ENCODE measurements at regions not wholly inside any gene's neighbourhood (a gene's known extent, or its start where the extent isn't known, plus 50 kb on each side); places are given as distances from the start of the nearest gene placed in this dataset.
"Not testable (repeated sequence)": the region's sequence is repeated elsewhere in the genome, so short reads cannot be mapped to it uniquely, and the experiment has no call there.

DNA sequence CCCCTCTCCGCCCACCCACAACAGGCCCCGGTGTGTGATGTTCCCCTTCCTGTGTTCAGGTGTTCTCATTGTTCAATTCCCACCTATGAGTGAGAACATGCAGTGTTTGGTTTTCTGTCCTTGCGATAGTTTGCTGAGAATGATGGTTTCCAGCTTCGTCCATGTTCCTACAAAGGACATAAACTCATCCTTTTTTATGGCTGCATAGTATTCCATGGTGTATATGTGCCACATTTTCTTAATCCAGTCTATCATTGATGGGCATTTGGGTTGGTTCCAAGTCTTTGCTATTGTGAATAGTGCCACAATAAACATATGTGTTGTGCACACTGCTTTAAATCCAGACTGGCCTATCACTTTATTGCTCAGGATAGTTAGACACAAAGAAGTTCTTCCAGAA, 309.1 kb downstream of the MTX2 start:
- DNase-seq: not testable (repeated sequence)

DNA sequence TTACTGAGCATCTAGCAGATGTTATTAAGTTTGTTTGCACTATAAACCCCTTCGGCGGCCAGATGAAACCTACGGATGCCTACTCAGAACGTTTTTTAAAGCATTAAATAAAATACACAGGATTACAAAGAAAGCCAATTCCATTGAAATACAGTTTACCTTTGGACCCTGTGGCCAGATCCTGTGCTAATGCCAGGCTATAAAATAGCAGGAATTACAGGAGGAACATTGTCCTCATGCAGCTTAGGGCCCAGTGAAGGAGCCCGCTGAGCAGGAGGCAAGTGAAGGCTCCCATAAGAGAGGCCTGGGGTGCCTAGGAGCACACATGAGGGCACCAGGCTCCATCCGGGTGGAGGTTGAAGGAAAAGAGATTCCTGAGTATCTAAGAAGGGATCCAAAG, 310.4 kb downstream of the MTX2 start:
- DNase-seq: no peak

DNA sequence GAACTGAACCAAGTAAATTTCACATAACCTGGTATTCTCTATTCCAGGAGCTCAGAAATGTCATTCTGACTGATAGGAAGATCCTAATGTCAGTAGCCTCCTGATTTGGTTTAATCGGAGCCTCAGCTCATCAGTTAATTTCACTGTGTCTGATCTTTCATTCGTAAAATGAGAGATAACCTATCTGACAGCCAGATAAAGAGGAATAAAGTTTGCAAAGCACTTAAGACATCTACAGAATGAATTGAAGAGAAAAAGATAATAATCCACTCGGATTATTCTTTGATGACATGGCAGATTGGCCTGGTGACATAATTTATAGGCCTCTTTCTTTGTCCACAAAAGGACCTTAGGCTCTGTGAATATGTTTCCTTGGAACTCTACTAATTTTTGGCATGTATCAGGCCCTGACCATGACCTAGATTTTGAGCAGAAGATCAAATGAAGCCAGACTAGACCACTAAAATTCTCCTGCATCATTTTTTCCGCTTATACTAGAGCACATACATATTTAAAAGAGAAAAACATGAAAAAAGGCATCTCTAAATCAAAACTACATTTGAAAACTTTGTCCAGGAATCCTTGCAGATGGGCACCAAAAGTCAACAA, 312.4 kb downstream of the MTX2 start:
- DNase-seq: no peak

DNA sequence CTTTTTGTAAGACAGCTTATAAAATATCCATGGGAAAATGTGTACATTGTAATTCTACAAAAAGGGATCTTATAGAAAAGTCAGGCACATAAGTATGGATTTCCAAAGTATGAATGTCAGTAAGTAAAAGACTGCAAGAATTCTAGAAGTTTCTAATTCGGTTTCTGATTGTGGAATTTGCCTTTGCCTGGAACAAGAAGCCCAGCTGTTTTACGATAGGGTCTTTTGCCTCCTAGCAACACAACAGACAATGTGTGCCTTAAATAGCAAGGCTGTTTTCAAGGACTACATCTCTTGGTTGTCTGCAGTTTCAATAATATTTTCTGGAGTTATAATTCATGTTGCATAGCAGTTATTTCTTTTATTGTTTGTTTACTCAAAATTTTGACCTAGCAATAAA, 312.9 kb downstream of the MTX2 start:
- no peak for DNase-seq

DNA sequence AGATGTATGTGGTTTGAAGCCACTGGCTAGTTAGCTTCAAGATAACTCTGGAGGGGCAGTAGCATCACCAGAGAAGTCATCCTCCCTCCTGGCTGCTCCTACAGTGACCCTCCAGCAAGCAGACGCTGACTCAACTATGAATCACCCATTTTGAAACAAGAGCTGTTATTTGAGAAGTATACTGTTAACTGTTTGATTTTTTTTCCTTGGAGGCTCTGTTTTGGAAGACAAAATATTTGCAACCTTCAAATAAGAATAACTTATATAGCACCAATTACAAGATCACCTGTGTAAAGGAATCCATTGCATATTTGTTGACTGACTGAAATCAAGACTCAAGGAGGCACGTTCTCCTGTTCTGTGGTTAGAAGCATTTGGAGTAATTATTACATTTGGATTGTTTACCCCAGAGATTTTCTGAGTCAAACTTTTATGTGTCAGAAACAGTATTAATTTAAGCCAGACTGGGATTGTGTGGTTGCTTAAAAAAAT, 313.8 kb downstream of the MTX2 start:
- no peak for DNase-seq

DNA sequence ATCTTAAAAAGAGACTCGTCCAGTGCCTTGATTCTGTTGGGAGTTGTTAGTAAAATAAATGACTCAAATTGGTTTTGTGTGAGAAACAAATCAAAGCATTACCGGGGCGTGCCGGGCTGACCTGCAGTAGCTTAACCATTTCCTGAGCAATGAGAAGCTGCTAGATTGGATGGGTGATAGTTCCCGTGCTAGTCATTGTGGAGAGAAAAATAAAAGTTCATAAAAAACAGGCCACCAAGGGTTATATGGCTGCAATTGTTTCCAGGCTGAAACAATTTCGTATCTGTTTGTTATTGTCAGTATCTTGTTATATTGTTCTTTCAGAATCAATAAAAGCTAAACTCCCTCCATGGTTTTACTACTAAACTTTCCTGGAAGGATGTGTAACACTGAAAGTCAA, 314.4 kb downstream of the MTX2 start:
- no peak for DNase-seq

DNA sequence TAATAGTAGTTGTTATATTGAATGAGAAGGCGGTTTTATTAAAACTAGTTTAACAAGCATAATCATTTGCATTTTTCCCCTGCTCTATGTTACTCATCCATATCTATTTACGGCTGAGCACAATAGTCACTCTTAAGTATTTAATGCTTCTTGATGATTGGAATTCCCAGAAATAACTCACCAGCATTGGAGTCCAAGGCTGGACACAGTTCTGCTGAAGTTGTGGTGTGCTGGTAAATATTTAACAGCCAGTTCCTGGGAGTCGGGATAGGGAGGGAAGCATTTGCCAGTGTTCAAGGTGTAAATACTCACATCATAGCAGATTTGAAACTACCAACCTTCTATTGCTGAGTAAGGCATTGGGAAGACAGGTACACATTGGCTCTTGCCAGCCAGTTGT, 315.1 kb downstream of the MTX2 start:
- no peak for DNase-seq

DNA sequence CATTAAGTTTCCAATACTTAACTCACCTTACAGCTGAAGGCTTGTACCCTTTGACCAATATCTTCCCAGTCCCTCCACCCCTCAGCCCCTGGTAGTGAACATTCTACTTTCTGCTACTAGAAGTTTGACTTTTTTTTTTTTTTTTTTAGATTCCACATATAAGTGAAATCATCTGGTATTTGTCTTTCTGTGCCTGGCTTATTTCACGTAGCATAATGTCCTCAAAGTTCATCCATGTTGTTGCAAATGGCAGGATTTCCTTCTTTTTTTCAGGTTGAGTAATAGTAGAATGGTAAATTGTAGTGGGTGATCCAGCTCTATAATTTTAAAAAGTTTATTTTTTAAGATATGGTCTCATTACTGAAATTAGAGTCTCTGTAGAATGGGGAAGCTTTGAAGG, 316.0 kb downstream of the MTX2 start:
- no peak for DNase-seq

DNA sequence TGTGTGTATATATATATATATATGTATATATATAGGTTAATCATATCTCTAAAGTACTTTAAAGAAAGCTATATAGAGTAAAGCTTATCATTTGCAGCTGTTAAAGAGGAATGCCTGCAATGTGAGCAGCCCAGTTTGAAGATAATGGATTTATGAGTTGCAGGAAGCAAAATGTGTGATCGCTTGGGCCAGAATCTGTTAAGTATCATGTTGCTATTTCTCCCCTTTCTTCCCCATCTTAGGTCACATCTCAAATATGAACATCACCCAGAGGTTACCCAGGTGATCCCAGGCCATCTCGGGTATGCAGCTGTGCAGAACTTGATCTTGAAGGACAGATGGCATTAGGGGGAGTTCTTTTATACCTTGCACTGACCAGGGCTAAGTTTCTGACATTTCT, 316.5 kb downstream of the MTX2 start:
- no peak for DNase-seq

DNA sequence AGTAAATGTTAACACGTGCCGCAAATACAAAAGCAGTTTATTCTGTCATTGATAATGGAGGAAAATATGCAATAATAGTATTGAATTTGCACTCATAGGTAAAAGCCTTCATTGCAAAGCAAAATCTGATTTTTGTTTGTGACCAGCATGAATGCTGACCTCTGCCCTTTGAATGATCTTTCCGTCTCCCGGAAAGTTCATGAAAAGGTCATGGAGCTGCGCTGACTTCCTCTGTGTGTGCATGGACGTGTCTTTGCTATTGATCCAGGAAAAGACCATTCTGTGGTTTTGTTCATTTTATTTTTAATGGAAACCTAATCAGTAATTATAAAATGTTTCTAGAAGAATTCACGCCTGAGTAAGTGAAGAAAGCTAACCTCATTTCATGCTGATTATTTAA, 320.0 kb downstream of the MTX2 start:
- DNase-seq: no peak

DNA sequence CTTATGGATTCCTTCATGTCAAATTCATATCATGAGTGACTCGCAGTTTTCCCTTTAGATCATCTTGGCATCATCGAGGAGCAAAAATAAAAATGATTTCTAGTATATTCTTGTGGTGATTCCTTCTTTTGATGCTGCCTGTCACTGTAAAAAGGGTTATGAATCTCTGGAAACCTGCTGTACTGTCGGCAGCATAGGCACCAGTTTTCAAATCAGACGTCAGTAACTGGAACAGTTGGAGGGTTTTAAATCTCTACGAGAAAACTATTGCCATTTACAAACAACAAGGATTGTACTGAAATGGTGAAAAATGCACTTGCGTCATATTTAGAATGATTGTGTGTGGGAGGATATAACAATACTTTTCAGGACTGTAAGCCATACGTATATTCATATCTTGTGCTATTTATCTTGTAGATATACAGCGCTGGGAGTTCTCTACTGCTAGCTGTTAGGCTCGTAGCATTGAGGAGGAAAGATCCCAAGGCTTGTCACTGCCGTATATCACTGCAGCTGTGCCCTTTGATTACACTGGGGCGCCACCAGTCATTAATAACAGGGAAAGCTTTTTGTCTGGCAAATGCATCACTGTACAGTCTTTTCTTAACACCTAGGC, 320.7 kb downstream of the MTX2 start:
- DNase-seq: no peak

DNA sequence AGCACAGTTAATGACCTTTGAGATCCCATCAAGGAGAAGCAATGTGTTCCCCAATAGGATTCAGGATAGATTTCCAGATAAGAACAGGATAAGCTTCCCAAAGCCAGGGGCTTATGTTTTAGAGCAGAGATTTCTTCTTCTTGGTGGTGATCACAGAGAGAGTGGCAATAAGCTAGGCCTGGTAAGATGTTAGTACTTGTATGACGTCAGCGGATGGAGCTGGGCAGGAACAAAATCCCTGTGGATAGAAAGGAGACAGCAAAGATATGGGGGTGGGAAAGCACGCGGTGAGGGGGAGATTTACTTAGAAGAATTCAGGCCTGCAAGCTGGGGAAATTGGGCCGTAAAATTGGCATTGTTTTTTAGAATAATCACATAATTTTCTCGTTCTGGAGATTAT, 323.0 kb downstream of the MTX2 start:
- no peak for DNase-seq

DNA sequence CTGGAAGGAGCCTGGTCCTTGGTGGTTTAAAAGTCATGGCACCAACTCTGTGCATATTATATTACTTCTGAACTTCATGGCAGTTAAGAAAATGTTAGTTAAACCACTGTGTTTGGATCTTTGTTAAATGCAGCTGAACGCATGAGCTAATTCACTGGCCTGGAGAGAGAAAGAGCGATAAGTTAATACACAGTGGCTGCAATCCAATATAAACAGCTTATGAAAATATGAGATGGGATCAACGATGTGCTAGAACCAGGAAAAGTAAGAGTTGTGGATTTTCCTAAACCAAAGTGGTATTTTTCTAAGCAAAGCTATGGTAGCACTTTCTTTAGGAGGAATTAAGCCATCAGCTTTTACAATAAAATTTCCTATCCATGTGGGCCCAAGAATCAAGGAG, 326.7 kb downstream of the MTX2 start:
- DNase-seq: no peak

DNA sequence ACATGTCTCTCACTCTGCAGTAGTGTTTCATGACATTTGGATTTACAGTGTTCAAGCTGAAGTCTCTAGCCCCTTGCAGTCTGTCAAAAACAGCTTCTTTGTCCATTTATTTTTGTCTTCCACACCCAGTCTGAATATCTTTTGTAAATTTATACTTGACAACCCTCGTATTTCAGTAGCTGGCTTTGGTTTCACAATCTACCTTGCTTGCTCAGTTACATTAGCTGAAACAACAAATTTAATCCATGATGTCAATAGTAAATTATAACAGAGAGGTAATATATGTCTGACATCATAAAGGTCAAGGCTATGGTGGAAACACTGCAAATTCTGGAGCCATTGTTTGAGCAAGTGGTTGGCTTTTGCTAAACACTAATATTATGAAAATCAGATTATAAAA, 328.7 kb downstream of the MTX2 start:
- no peak for DNase-seq

DNA sequence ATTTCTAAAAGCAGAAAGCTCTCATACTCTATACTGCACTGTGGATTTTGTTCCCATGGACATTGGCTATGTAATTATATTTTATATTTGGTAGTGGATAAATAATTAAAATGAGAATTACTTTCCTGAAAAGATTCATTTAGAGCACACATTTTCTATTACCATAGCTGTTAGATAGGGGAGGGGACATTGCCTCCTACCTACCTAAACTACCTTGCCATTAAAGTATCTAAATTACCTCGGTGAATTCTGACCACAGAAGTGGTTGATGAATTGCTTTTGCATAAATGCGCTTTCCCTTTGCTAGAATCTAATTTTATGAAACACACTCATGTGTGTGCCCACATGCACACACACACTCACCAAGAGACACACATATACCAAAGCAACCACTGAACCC, 329.1 kb downstream of the MTX2 start:
- DNase-seq: no peak

DNA sequence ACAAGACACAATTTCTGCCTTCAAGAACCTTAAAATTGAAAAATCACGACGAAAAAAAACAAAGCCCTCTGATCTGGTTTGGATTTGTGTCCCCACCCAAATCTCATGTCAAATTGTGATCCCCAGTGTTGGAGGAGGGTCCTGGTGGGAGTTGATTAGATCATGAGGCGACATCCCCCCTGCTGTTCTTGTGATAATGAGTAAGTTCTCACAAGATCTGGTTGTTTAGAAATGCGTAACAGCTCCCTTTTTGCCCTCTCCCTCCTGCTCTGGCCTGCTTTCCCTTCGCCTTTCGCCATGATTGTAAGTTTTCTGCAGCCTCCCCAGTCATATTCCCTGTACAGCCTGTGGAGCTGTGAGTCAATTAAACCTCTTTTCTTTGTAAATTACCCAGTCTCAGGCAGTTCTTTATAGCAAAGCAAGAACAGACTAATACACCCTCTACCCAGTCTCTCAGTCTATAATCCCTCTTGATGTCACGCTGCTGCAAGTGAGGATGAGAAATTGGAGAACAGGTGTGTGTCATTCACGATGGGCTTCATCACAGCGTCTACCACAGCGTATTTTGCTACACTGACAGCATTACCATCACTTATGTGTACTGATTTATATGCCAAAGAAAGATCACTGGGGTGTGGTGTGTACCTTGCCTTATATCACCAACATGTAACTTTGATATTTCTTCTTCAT, 330.7 kb downstream of the MTX2 start:
- DNase-seq: no peak

DNA sequence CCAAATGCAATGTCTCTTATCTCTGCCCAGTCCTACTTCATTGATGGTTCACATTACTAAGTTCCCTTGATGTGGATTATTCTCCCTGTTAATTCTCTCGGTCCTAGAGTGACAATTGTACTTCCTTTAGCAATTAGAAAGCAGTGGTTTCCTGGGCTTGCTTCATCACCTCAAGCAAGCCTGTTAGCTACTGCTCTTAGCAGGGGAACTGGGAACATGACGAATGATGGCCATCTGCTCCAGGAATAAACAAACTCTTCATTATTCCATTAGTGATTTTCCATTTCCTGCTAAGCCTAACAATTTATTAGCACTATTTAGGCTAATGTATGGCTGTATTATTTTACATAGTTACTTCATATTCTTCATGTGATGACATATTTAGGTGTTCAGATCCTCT, 331.8 kb downstream of the MTX2 start:
- no peak for DNase-seq

DNA sequence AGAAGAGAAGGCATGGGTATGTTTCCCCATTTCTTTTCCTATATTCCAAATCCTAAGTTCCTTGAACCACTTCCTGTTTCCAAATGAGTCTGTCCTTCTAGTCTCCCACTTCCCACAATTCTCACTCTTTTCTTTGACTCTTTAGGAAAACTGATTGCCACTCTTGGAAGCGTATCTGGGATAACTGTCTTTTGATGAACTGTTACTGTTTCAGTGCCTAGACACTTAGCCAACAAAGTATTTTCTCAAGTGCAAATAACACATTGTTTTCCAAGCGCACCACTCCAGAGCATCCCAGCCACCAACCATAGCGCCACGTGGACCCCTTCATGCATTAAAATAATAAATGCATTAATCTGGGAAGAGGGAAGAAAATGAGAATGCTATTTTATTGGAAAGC, 342.8 kb downstream of the MTX2 start:
- DNase-seq: no peak

DNA sequence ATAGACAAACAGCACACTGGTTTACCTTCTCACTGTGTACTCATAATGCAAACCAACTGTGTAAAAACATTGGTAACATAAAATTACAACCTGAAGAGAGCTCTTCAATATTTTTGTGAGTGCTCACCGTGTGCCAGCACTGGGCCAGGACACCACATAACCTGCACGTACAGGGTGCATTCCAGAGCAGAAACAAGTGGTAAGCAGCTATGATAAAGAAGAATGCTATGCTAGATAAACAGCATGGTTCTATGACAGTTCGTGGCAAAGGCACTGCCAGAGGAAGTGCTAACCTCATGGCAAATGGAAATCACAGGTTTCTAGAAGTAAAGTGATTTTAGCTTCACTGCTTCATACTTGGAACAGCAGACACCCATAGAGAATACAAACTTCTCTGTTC, 343.5 kb downstream of the MTX2 start:
- DNase-seq: no peak

DNA sequence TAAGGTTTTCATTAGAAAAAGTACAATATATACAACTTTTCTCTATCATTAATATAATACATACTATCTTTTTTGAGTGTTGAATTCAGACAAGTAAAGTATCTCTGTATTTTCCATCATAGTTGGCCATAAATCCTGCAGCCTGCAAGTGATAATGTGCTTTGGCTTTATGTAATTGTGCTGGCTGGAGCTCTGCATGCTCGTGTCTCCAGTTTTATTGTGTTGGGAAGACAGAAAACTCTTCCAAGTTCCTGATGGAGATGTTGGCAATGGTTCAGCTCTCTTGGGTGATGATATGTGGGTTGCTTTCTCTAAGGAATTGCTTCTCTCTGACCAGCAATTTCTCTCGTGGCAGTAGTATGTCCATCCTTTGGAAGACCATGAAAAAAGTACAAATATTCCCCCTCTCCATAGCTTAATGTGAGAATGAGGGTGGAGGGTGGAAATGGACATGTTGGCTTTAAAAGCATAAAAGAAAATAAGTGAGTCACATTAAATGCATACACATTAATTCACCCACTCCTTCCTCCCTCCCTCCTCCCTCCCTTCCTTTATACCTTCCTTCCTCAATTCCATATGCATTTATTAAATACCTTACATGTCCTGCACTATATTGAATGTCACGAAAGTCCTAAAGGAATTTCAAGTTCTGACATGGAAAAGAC, 344.2 kb downstream of the MTX2 start:
- DNase-seq: no peak

DNA sequence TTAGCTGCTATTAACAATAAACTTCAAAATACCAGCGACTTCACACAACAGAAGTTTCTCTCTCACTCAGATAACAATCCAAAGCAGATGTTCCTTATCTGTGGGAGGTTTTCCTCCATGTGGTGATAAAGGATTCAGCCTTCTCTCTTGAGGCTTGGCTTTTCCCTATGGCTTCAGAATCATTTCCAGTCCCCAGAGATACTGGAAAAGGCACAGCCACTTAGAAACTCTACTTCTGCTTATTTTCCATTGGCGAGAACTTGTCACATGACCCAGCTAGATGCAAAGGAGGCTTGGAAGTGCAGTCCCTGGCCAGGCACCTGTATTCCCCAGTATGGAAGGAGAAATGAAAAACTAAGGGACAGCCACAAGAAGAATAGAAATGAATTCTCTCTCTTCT, 344.8 kb downstream of the MTX2 start:
- DNase-seq: no peak

DNA sequence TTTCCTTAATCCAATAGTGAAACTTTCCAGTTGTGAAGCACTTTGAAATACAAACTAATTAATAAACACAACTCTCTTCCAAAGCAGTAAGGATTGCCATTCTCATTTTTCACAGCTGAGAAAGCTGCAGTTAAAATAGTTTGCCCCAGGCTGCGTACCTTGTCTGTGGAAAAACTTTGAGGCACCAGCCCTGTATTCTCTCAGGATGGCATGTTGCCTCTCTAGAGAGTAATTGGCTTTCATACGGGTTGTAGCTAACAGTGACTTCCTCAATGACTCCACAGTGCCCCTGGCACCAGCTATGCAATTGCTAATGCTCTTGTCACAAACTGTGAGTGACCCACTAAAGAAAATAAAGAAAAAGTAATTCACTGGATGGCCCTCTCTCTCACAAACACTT, 345.7 kb downstream of the MTX2 start:
- DNase-seq: no peak

DNA sequence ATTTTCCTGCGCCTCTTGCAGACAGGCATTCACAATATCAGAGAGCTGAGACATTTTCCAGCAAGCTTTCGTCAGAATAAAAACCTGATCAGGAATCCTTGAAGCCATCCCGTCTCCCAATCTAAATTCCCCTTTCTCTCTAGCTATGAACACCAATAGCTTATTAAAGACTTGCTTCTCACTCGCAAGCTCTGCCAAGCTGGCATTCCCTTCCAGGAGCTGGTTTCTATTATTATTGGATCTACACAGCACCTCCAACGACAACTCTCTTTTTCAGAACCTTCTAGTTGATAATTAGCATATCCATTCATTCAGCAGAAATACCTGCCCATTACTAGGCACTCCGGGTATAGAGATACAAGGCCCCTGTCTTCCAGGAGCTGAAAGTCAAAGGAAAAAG, 350.3 kb downstream of the MTX2 start:
- no peak for DNase-seq

DNA sequence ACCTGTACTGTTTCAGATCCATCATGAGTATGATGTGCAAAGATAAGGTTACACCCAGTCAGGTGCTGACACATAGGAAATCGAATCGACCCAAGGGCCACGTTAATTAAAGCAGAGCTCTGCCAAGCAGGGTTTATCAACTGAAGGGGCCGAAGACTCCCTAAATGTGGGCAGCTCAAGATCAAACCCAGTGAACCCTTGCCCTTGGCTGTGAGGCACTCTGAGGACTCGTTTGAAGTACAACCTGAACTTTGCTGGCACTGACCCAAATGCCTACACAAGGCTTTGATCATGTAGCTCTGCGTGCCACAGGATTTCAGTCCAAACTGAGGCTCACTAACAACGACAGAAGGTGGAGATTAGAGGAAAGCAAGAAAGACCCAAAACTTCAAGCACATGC, 352.1 kb downstream of the MTX2 start:
- DNase-seq: no peak

All from inflammatory macrophage treated with lipopolysaccharide for 1 hour (primary cell).